ENCODE measurements at regions not wholly inside any gene's neighbourhood (a gene's known extent, or its start where the extent isn't known, plus 50 kb on each side); places are given as distances from the start of the nearest gene placed in this dataset.

GRCh38 chr5:86129009-86129408 is 488.7 kb upstream of the COX7C start:
- Histone ChIP-seq H3K27me3 (no peaks in the 10 kb centered on the region), H3K4me1 (ENCODE audit: low read depth) (no peaks in the 10 kb centered on the region), H3K36me3 (no peaks in the 10 kb centered on the region), H3K4me3 (no peak overlapping the region), H3K9me3 (ENCODE audit: low read depth) (no peaks in the 10 kb centered on the region), H3K27ac (no peak overlapping the region)
- no peak for TF ChIP-seq CTCF (IDR thresholded peaks at IDR 0.05; ENCODE audit: low read depth, low read length)
- DNase-seq (ENCODE audit: low read depth in 1 of 2, low spot score in 1 of 2): no peak

GRCh38 chr5:86137297-86137696 is 480.4 kb upstream of the COX7C start:
- no peak for TF ChIP-seq CTCF (IDR thresholded peaks at IDR 0.05; ENCODE audit: low read depth, low read length)
- H3K27ac ChIP-seq: no peak overlapping the region
- H3K4me3 ChIP-seq: no peak overlapping the region
- no peak for DNase-seq (ENCODE audit: low read depth in 1 of 2, low spot score in 1 of 2)
- H3K27me3 ChIP-seq: no peaks in the 10 kb centered on the region
- no peaks in the 10 kb centered on the region for H3K9me3 ChIP-seq (ENCODE audit: low read depth)
- H3K4me1 ChIP-seq (ENCODE audit: low read depth): no peaks in the 10 kb centered on the region
- no peaks in the 10 kb centered on the region for H3K36me3 ChIP-seq

- Histone ChIP-seq H3K27me3 (no peaks in the 10 kb centered on the region), H3K9me3 (ENCODE audit: low read depth) (no peaks in the 10 kb centered on the region), H3K4me1 (ENCODE audit: low read depth) (peaks cover 12% of the 10 kb centered on the region), H3K4me3 (no peak overlapping the region), H3K36me3 (no peaks in the 10 kb centered on the region), H3K27ac (peak overlapping the region; percentile 73)
- peak in 1 of 2 donors; percentile 77 for DNase-seq (ENCODE audit: low read depth in 1 of 2, low spot score in 1 of 2)
- TF ChIP-seq CTCF (IDR thresholded peaks at IDR 0.05; ENCODE audit: low read depth, low read length): no peak
Observed at GRCh38 chr5:86143837-86144236, 473.9 kb upstream of the COX7C start.

- no peak for DNase-seq (ENCODE audit: low read depth in 1 of 2, low spot score in 1 of 2)
- H3K27me3 ChIP-seq: no peaks in the 10 kb centered on the region
- H3K9me3 ChIP-seq (ENCODE audit: low read depth): no peaks in the 10 kb centered on the region
- H3K4me1 ChIP-seq (ENCODE audit: low read depth): no peaks in the 10 kb centered on the region
- H3K27ac ChIP-seq: no peak overlapping the region
- no peaks in the 10 kb centered on the region for H3K36me3 ChIP-seq
- H3K4me3 ChIP-seq: no peak overlapping the region
- no peak for TF ChIP-seq CTCF (IDR thresholded peaks at IDR 0.05; ENCODE audit: low read depth, low read length)
Observed at GRCh38 chr5:86152988-86153560, 464.7 kb upstream of the COX7C start.

GRCh38 chr5:86155796-86156195 is 461.9 kb upstream of the COX7C start:
- Histone ChIP-seq H3K36me3 (no peaks in the 10 kb centered on the region), H3K4me3 (no peak overlapping the region), H3K9me3 (ENCODE audit: low read depth) (no peaks in the 10 kb centered on the region), H3K27ac (no peak overlapping the region), H3K27me3 (no peaks in the 10 kb centered on the region), H3K4me1 (ENCODE audit: low read depth) (no peaks in the 10 kb centered on the region)
- no peak for TF ChIP-seq CTCF (IDR thresholded peaks at IDR 0.05; ENCODE audit: low read depth, low read length)
- no peak for DNase-seq (ENCODE audit: low read depth in 1 of 2, low spot score in 1 of 2)

GRCh38 chr5:86170194-86170593 is 447.5 kb upstream of the COX7C start:
- no peaks in the 10 kb centered on the region for H3K36me3 ChIP-seq
- H3K4me1 ChIP-seq (ENCODE audit: low read depth): no peaks in the 10 kb centered on the region
- DNase-seq (ENCODE audit: low read depth in 1 of 2, low spot score in 1 of 2): no peak
- no peaks in the 10 kb centered on the region for H3K9me3 ChIP-seq (ENCODE audit: low read depth)
- H3K27me3 ChIP-seq: no peaks in the 10 kb centered on the region
- no peak overlapping the region for H3K27ac ChIP-seq
- H3K4me3 ChIP-seq: no peak overlapping the region
- no peak for TF ChIP-seq CTCF (IDR thresholded peaks at IDR 0.05; ENCODE audit: low read depth, low read length)

Data from cardiac muscle cell (in vitro differentiated cells and primary cell).